H9 (cell line): ENCODE measurements at regions not wholly inside any gene's neighbourhood (a gene's known extent, or its start where the extent isn't known, plus 50 kb on each side); places are given as distances from the start of the nearest gene placed in this dataset.

ENCODE experiments used
- DNase-seq: peaks from one replicate; pipeline ENCODE4 v3.0.0-alpha.2; 2017
- H2AFZ ChIP-seq: one replicate; pipeline ENCODE4 v1.6.1; 2013; ENCODE audit warnings: mild to moderate bottlenecking, low read length, control low read depth, moderate library complexity
- H2AK5ac ChIP-seq: 2 replicates; pipeline ENCODE4 v1.6.1; 2013; ENCODE audit warnings: low read length, control low read depth, mixed read lengths; ENCODE audit not compliant: insufficient read length
- H2BK120ac ChIP-seq: one replicate; pipeline ENCODE4 v1.6.1; 2013; ENCODE audit warnings: low read depth, mild to moderate bottlenecking, low read length, control low read depth, inconsistent platforms; ENCODE audit not compliant: poor library complexity, severe bottlenecking
- H2BK12ac ChIP-seq: 2 replicates; pipeline ENCODE4 v1.6.1; 2013; ENCODE audit warnings: low read length, control low read depth, mixed read lengths, low read depth; ENCODE audit not compliant: insufficient read length
- H2BK15ac ChIP-seq: 2 replicates; pipeline ENCODE4 v1.6.1; 2013; ENCODE audit warnings: low read depth, low read length, control low read depth
- H2BK20ac ChIP-seq: one replicate; pipeline ENCODE4 v1.6.1; 2013; ENCODE audit warnings: low read depth, mild to moderate bottlenecking, low read length, control low read depth, inconsistent platforms; ENCODE audit not compliant: poor library complexity, severe bottlenecking
- H2BK5ac ChIP-seq: 2 replicates; pipeline ENCODE4 v1.6.1; 2013; ENCODE audit warnings: low read length, control low read depth, mixed read lengths; ENCODE audit not compliant: insufficient read length
- H3K14ac ChIP-seq: 2 replicates; pipeline ENCODE4 v1.6.1; 2013; ENCODE audit warnings: low read length, control low read depth; ENCODE audit not compliant: insufficient read depth
- H3K18ac ChIP-seq: 2 replicates; pipeline ENCODE4 v1.6.1; 2013; ENCODE audit warnings: low read depth, mild to moderate bottlenecking, mixed read lengths, low read length, control low read depth; ENCODE audit not compliant: insufficient read length
- H3K23ac ChIP-seq: 2 replicates; pipeline ENCODE4 v1.6.1; 2013; ENCODE audit warnings: low read length, control low read depth, mixed read lengths, low read depth; ENCODE audit not compliant: insufficient read length
- H3K23me2 ChIP-seq: 2 replicates; pipeline ENCODE4 v1.6.1; 2013; ENCODE audit warnings: low read depth, mild to moderate bottlenecking, mixed read lengths, low read length, control low read depth; ENCODE audit not compliant: insufficient read length, poor library complexity, severe bottlenecking
- H3K27ac ChIP-seq: 2 replicates; pipeline ENCODE4 v1.5.1; 2013; ENCODE audit warnings: low read length, control low read depth, mixed read lengths, low read depth; ENCODE audit not compliant: insufficient read length
- H3K27me3 ChIP-seq: 2 replicates; pipeline ENCODE4 v1.6.1; 2013; ENCODE audit warnings: low read length, control low read depth, inconsistent platforms; ENCODE audit not compliant: insufficient read depth
- H3K4ac ChIP-seq: 2 replicates; pipeline ENCODE4 v1.6.1; 2013; ENCODE audit warnings: low read depth, mild to moderate bottlenecking, control low read depth, inconsistent platforms, low read length, moderate library complexity
- H3K4me1 ChIP-seq: 2 replicates; pipeline ENCODE4 v1.6.1; 2013; ENCODE audit warnings: low read length, control low read depth, inconsistent platforms; ENCODE audit not compliant: insufficient read depth
- H3K4me2 ChIP-seq: 2 replicates; pipeline ENCODE4 v1.6.1; 2013; ENCODE audit warnings: low read length, control low read depth, mixed read lengths; ENCODE audit not compliant: insufficient read length, insufficient read depth
- H3K56ac ChIP-seq: 2 replicates; pipeline ENCODE4 v1.6.1; 2013; ENCODE audit warnings: low read depth, mild to moderate bottlenecking, mixed read lengths, low read length, control low read depth; ENCODE audit not compliant: insufficient read length
- H3K79me1 ChIP-seq: 2 replicates; pipeline ENCODE4 v1.6.1; 2013; ENCODE audit warnings: low read depth, mild to moderate bottlenecking, moderate library complexity, low read length, control low read depth, inconsistent platforms; ENCODE audit not compliant: insufficient read depth, poor library complexity, severe bottlenecking
- H3K79me2 ChIP-seq: 2 replicates; pipeline ENCODE4 v1.6.1; 2013; ENCODE audit warnings: low read length, control low read depth, inconsistent platforms; ENCODE audit not compliant: insufficient read depth
- H3K9ac ChIP-seq: 2 replicates; pipeline ENCODE4 v1.6.1; 2013; ENCODE audit warnings: low read length, control low read depth, mixed read lengths; ENCODE audit not compliant: insufficient read length; ENCODE audit errors: extremely low read depth
- H3K9me3 ChIP-seq: one replicate; pipeline ENCODE4 v1.6.1; 2013; ENCODE audit warnings: low read depth, low read length, inconsistent platforms; ENCODE audit not compliant: control insufficient read depth
- H3T11ph ChIP-seq: one replicate; pipeline ENCODE4 v1.6.1; 2013; ENCODE audit warnings: mild to moderate bottlenecking, low read length, control low read depth, inconsistent platforms
- H4K20me1 ChIP-seq: one replicate; pipeline ENCODE4 v1.6.1; 2013; ENCODE audit not compliant: control insufficient read depth, insufficient read length, insufficient read depth
- H4K5ac ChIP-seq: 2 replicates; pipeline ENCODE4 v1.6.1; 2013; ENCODE audit warnings: low read depth, mild to moderate bottlenecking, mixed read lengths, low read length, control low read depth; ENCODE audit not compliant: insufficient read length
- H4K8ac ChIP-seq: replicated peaks from 2 replicates; pipeline ENCODE4 v1.6.1; 2013; ENCODE audit warnings: low read length, control low read depth, mixed read lengths, low read depth; ENCODE audit not compliant: insufficient read length
- H4K91ac ChIP-seq: 2 replicates; pipeline ENCODE4 v1.6.1; 2013; ENCODE audit warnings: low read depth, mild to moderate bottlenecking, moderate library complexity, mixed read lengths, low read length, control low read depth; ENCODE audit not compliant: insufficient read length
- H3K27ac Mint-ChIP-seq, 3 experiments: 2 replicates in 2 of 3; 3 replicates in 1 of 3; pipeline ENCODE4 v1.8.0; 2020 to 2021; ENCODE audit warnings: mixed read lengths in 3 of 3, mild to moderate bottlenecking in 1 of 3, moderate library complexity in 1 of 3
- H3K27me3 Mint-ChIP-seq: 2 replicates; pipeline ENCODE4 v1.8.0; 2021; ENCODE audit warnings: low read depth, mild to moderate bottlenecking, moderate library complexity, mixed read lengths
- H3K36me3 Mint-ChIP-seq, 3 experiments: 2 replicates in 2 of 3; 3 replicates in 1 of 3; pipeline ENCODE4 v1.8.0; 2020 to 2021; ENCODE audit warnings: low read depth in 3 of 3, mixed read lengths in 3 of 3; ENCODE audit not compliant: insufficient read depth in 1 of 3
- H3K4me1 Mint-ChIP-seq, 2 experiments: 2 replicates each; pipeline ENCODE4 v1.8.0; 2020; ENCODE audit warnings: mixed read lengths in 2 of 2
- H3K4me3 Mint-ChIP-seq, 2 experiments: 2 replicates in 1 of 2; 3 replicates in 1 of 2; pipeline ENCODE4 v1.8.0; 2020 to 2021; ENCODE audit warnings: mild to moderate bottlenecking in 2 of 2, mixed read lengths in 2 of 2, moderate library complexity in 1 of 2
- H3K9me3 Mint-ChIP-seq, 2 experiments: 2 replicates in 1 of 2; 3 replicates in 1 of 2; pipeline ENCODE4 v1.8.0; 2020; ENCODE audit warnings: mild to moderate bottlenecking in 2 of 2, mixed read lengths in 2 of 2, moderate library complexity in 1 of 2
- CTCF ChIP-seq: fragments of 200-600 bp; sonication (generic); conservative IDR thresholded peaks from 3 replicates; pipeline ENCODE4 v1.8.0; 2021; ENCODE audit warnings: antibody characterized with exemption, mild to moderate bottlenecking
- WGBS: extraction: QIAGEN DNeasy Blood & Tissue Kit; methylation state at CpG from one replicate; pipeline ENCODE4 v1.1.7; 2013; ENCODE audit warnings: missing lambda C conversion rate, low lambda C conversion rate, mixed read lengths; ENCODE audit not compliant: insufficient read length; ENCODE audit errors: extremely low coverage; 5-methylcytosine and 5-hydroxymethylcytosine counted together

GRCh38 chr18:4638680-4639079 is 183.6 kb upstream of the DLGAP1 start:
- Histone ChIP-seq H3K14ac (no peak overlapping the region), H2AK5ac (no peak overlapping the region), H3K4me1 (no peaks in the 10 kb centered on the region), H2BK120ac (no peak overlapping the region), H3T11ph (no peak overlapping the region), H4K5ac (no peak overlapping the region), H4K91ac (no peak overlapping the region), H3K79me2 (no peaks in the 10 kb centered on the region), H3K27me3 (no peaks in the 10 kb centered on the region), H3K23ac (no peak overlapping the region), H3K9me3 (no peaks in the 10 kb centered on the region), H3K23me2 (no peaks in the 10 kb centered on the region), H3K4ac (no peak overlapping the region), H3K4me2 (no peak overlapping the region), H3K56ac (no peak overlapping the region), H2BK15ac (no peak overlapping the region), H3K27ac (no peak overlapping the region), H2AFZ (no peak overlapping the region), H2BK12ac (no peak overlapping the region), H3K18ac (no peak overlapping the region), H4K20me1 (no peaks in the 10 kb centered on the region), H2BK5ac (no peak overlapping the region), H2BK20ac (no peak overlapping the region), H3K79me1 (no peaks in the 10 kb centered on the region), H4K8ac (no peak overlapping the region), H3K9ac (no peak overlapping the region)
- Mint-ChIP-seq H3K36me3 (no peaks in the 10 kb centered on the region), H3K4me3 (no peak overlapping the region), H3K27ac (no peak overlapping the region), H3K9me3 (no peaks in the 10 kb centered on the region), H3K27me3 (no peaks in the 10 kb centered on the region; the same call in 1 of the 2 replicates), H3K4me1 (peaks cover 10 to 11% of the 10 kb centered on the region in 2 experiments)
- no peak for TF ChIP-seq CTCF
- no peak for DNase-seq
- no CpG with 5 or more reads among the region's 6 CpGs for WGBS
